CD4-positive, alpha-beta T cell (primary cell): ENCODE measurements at regions not wholly inside any gene's neighbourhood (a gene's known extent, or its start where the extent isn't known, plus 50 kb on each side); places are given as distances from the start of the nearest gene placed in this dataset.

Source experiments
- ATAC-seq: fragments of 200-7000 bp; cut with Tn5 transposase; one replicate; pipeline ENCODE4 v1.10.0; 2022; ENCODE audit warnings: mild to moderate bottlenecking; ENCODE audit not compliant: poor library complexity
- CTCF ChIA-PET: fragments of 350-600 bp; sonication (Branson Sonifier 250); formaldehyde crosslinking; loops from one replicate; lab custom pipeline; 2021; ENCODE audit warnings: antibody characterized with exemption, inconsistent platforms; lab: Charles Lee
- POLR2A ChIA-PET: fragments of 350-600 bp; sonication (Branson Sonifier 250); formaldehyde crosslinking; loops from one replicate; lab custom pipeline; 2021; ENCODE audit warnings: antibody characterized with exemption, inconsistent platforms; lab: Charles Lee
- DNase-seq, 14 experiments: peaks; one replicate each; pipeline ENCODE4 v3.0.0-alpha.2; 2013 to 2020; ENCODE audit warnings: mixed read lengths in 2 of 14
- H3K27ac ChIP-seq, 2 donors: one replicate each; pipeline versions ENCODE4 v1.5.1 to v1.7.0; 2013; ENCODE audit warnings: low read length in 2 of 2, low read depth in 1 of 2, mild to moderate bottlenecking in 1 of 2
- H3K27me3 ChIP-seq, 2 experiments: 1 replicate in 1 of 2; 2 replicates in 1 of 2; pipeline versions ENCODE4 v1.6.1 to v1.7.0; 2013; ENCODE audit warnings: low read length in 2 of 2, control low read depth in 1 of 2, mild to moderate bottlenecking in 1 of 2, moderate library complexity in 1 of 2; ENCODE audit not compliant: insufficient read depth in 2 of 2, control insufficient read depth in 1 of 2
- H3K36me3 ChIP-seq: one replicate; pipeline ENCODE4 v1.6.1; 2013; ENCODE audit warnings: low read length, control low read depth; ENCODE audit not compliant: insufficient read depth
- H3K4me1 ChIP-seq: one replicate; pipeline ENCODE4 v1.6.1; 2013; ENCODE audit warnings: low read length, control low read depth; ENCODE audit not compliant: insufficient read depth
- H3K4me3 ChIP-seq: one replicate; pipeline ENCODE4 v1.5.1; 2013; ENCODE audit warnings: mild to moderate bottlenecking, low read length, moderate library complexity
- H3K9me3 ChIP-seq, 2 experiments: 1 replicate in 1 of 2; 2 replicates in 1 of 2; pipeline versions ENCODE4 v1.6.1 to v1.7.0; 2013; ENCODE audit warnings: low read length in 2 of 2, mild to moderate bottlenecking in 2 of 2, control low read depth in 1 of 2, moderate library complexity in 1 of 2; ENCODE audit not compliant: control insufficient read depth in 1 of 2, insufficient read depth in 1 of 2
- H3K27ac Mint-ChIP-seq: one replicate; pipeline ENCODE4 v1.8.0; 2020; ENCODE audit warnings: mixed read lengths
- H3K27me3 Mint-ChIP-seq: one replicate; pipeline ENCODE4 v1.8.0; 2021; ENCODE audit warnings: mixed read lengths
- H3K36me3 Mint-ChIP-seq: one replicate; pipeline ENCODE4 v1.8.0; 2021; ENCODE audit warnings: low read depth, mixed read lengths
- H3K4me1 Mint-ChIP-seq: one replicate; pipeline ENCODE4 v1.8.0; 2021; ENCODE audit warnings: low read depth, mixed read lengths
- H3K4me3 Mint-ChIP-seq: one replicate; pipeline ENCODE4 v1.8.0; 2020; ENCODE audit warnings: mild to moderate bottlenecking, mixed read lengths
- H3K9me3 Mint-ChIP-seq: one replicate; pipeline ENCODE4 v1.8.0; 2020; ENCODE audit warnings: mixed read lengths
- intact Hi-C, 2 experiments: fragments of 100-400 bp; cut with DNase I in 1 of 2; cut with micrococcal nuclease in 1 of 2; formaldehyde crosslinking; loops; one replicate each; pipeline versions ENCODE4 v1.15.1 to v1.9.0; 2023 to 2025; cut with DNase I, micrococcal nuclease
- TF ChIP-seq, protein P1 (sequence below): fragments of 200-600 bp; IDR thresholded peaks from one replicate; pipeline ENCODE4 v1.8.0; 2022; ENCODE audit warnings: antibody characterized with exemption, mild to moderate bottlenecking

DNA sequence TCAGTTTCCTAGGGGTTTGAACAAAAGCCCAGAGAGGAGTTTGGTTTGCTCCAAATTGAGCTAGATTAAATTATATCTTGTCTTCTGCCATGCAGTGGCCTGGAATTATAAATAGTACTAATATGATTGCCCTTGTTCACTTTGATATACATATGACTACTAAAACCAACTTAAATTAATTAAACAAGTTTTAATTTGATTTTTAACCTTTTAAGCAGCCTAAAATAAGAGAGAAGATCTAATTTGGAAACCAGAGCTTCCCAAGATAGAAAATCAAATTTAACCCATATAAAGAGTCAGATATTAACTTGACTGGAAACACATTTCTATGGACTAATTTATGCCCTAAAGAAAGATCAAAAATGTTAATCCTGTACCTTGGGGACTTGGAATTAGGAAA, 444.5 kb upstream of the SLC8A1 start:
- no peaks in the 10 kb centered on the region for H3K4me1 Mint-ChIP-seq
- no peak overlapping the region for H3K4me3 Mint-ChIP-seq
- Histone ChIP-seq H3K4me1 (no peaks in the 10 kb centered on the region), H3K9me3 (no peaks in the 10 kb centered on the region), H3K36me3 (no peaks in the 10 kb centered on the region), H3K27ac (no peak overlapping the region), H3K27me3 (no peaks in the 10 kb centered on the region), H3K4me3 (no peak overlapping the region)
- DNase-seq = no peak
- no peaks in the 10 kb centered on the region for H3K36me3 Mint-ChIP-seq
- intact Hi-C loops = no loop called here
- ChIA-PET CTCF (no interaction called here), POLR2A (no interaction called here)
- no peak overlapping the region for H3K27ac Mint-ChIP-seq
- TF ChIP-seq, protein P1, sequence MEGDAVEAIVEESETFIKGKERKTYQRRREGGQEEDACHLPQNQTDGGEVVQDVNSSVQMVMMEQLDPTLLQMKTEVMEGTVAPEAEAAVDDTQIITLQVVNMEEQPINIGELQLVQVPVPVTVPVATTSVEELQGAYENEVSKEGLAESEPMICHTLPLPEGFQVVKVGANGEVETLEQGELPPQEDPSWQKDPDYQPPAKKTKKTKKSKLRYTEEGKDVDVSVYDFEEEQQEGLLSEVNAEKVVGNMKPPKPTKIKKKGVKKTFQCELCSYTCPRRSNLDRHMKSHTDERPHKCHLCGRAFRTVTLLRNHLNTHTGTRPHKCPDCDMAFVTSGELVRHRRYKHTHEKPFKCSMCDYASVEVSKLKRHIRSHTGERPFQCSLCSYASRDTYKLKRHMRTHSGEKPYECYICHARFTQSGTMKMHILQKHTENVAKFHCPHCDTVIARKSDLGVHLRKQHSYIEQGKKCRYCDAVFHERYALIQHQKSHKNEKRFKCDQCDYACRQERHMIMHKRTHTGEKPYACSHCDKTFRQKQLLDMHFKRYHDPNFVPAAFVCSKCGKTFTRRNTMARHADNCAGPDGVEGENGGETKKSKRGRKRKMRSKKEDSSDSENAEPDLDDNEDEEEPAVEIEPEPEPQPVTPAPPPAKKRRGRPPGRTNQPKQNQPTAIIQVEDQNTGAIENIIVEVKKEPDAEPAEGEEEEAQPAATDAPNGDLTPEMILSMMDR = no peak
- H3K27me3 Mint-ChIP-seq = no peaks in the 10 kb centered on the region
- ATAC-seq = no peak
- no peaks in the 10 kb centered on the region for H3K9me3 Mint-ChIP-seq

DNA sequence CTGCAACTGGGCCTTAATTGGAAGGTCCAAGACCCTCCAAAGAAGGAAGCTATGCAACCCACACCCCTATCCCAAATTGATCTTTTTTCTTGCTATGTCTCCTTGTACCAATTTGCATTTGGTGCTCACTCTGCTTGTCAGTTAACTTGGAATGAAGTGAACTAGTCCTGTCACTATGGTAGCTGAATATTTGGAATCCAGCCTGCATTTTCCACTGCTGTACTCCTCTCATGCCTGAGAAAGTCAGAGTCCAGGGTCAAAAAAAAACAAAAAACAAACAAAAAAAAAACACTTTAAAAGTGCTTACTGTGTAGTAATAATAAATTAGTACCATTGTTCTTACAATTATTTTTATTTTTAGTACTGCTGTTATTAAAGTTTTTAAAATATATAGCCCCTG, 462.8 kb upstream of the SLC8A1 start:
- Mint-ChIP-seq H3K4me1 (no peaks in the 10 kb centered on the region), H3K36me3 (no peaks in the 10 kb centered on the region), H3K9me3 (peaks cover 9% of the 10 kb centered on the region), H3K4me3 (no peak overlapping the region), H3K27ac (no peak overlapping the region), H3K27me3 (no peaks in the 10 kb centered on the region)
- no peaks in the 10 kb centered on the region for H3K4me1 ChIP-seq
- intact Hi-C loops = no loop called here
- no peaks in the 10 kb centered on the region for H3K9me3 ChIP-seq
- DNase-seq (no peak), ATAC-seq (no peak)
- H3K4me3 ChIP-seq = no peak overlapping the region
- no peaks in the 10 kb centered on the region for H3K27me3 ChIP-seq
- no peak overlapping the region for H3K27ac ChIP-seq
- ChIA-PET POLR2A (no interaction called here), CTCF (no interaction called here)
- TF ChIP-seq, protein P1 = no peak
- H3K36me3 ChIP-seq = no peaks in the 10 kb centered on the region

DNA sequence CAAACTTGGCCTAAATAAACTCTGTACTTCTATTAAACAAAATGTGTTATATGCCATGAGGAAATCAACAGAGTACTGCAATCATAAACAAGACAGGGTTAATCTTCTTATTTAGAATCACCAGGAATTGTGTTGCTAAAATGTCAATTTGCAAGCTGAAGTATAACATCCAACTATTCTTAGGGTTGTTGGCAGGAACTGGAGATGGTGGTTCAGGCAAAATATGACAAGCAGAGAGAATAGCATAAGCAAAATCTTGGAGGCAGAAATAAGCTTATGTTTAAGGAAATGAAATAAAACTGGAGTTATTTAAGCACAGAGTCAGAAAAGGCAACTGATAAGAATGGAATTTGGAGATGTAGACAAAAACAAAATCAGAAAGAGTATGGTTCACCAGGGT, 463.8 kb upstream of the SLC8A1 start:
- H3K36me3 ChIP-seq = no peaks in the 10 kb centered on the region
- CTCF ChIA-PET = no interaction called here

More for the DNA sequence above, 463.8 kb upstream of the SLC8A1 start:
- TF ChIP-seq, protein P1 = no peak
- POLR2A ChIA-PET = no interaction called here
- Mint-ChIP-seq H3K27me3 (no peaks in the 10 kb centered on the region), H3K4me3 (no peak overlapping the region), H3K27ac (no peak overlapping the region), H3K9me3 (peaks cover 9% of the 10 kb centered on the region), H3K36me3 (no peaks in the 10 kb centered on the region), H3K4me1 (no peaks in the 10 kb centered on the region)
- Histone ChIP-seq H3K27me3 (no peaks in the 10 kb centered on the region), H3K4me1 (no peaks in the 10 kb centered on the region), H3K9me3 (no peaks in the 10 kb centered on the region), H3K27ac (no peak overlapping the region), H3K4me3 (no peak overlapping the region)
- intact Hi-C loops = no loop called here
- ATAC-seq = no peak
- no peak for DNase-seq
